ENCODE measurements at regions not wholly inside any gene's neighbourhood (a gene's known extent, or its start where the extent isn't known, plus 50 kb on each side); places are given as distances from the start of the nearest gene placed in this dataset.

DNA sequence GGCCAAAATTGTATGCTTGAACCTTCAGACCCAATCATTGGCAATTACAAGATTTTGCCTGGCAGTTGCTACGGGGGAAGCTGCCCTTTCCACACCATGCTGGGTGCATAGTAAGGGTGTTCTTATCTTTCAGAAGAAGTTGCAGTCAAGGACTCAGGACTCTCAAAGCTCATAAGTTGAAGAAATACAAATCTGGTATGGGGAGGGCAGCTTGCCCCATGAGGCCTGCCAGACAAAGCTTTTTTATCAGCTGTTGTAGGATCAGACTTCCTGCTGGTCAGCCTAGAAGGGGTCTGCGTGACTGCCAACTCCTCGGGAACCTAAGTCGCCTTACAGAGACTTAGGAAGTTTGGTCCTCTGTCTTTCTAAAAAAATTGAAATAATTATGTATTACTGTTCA, 174.9 kb upstream of the TECRL start:
- DNase-seq (no peak), FAIRE-seq (no peak)
- Histone ChIP-seq H3K27me3 (ENCODE audit: control insufficient read depth, insufficient read depth, low read length) (no peaks in the 10 kb centered on the region), H3K36me3 (ENCODE audit: control insufficient read depth in 2 of 3, insufficient read depth in 3 of 3, low read length in 3 of 3) (no peaks in the 10 kb centered on the region), H3K9me3 (ENCODE audit: control insufficient read depth in 2 of 3, insufficient read depth in 1 of 3, low read length in 3 of 3) (peaks cover 0 to 2% (median 0%) of the 10 kb centered on the region in 3 donors), H3K27ac (ENCODE audit: low read depth in 2 of 2, low read length in 2 of 2) (no peak overlapping the region), H3K4me1 (ENCODE audit: control insufficient read depth in 2 of 3, insufficient read depth in 2 of 3, low read depth in 1 of 3, low read length in 3 of 3) (no peaks in the 10 kb centered on the region), H3K4me3 (ENCODE audit: low read length in 3 of 3) (no peak overlapping the region), H3K9ac (ENCODE audit: low read length in 3 of 3) (no peak overlapping the region)
- intact Hi-C loops (cut with DNase I): no loop called here
- TF ChIP-seq, protein P1, sequence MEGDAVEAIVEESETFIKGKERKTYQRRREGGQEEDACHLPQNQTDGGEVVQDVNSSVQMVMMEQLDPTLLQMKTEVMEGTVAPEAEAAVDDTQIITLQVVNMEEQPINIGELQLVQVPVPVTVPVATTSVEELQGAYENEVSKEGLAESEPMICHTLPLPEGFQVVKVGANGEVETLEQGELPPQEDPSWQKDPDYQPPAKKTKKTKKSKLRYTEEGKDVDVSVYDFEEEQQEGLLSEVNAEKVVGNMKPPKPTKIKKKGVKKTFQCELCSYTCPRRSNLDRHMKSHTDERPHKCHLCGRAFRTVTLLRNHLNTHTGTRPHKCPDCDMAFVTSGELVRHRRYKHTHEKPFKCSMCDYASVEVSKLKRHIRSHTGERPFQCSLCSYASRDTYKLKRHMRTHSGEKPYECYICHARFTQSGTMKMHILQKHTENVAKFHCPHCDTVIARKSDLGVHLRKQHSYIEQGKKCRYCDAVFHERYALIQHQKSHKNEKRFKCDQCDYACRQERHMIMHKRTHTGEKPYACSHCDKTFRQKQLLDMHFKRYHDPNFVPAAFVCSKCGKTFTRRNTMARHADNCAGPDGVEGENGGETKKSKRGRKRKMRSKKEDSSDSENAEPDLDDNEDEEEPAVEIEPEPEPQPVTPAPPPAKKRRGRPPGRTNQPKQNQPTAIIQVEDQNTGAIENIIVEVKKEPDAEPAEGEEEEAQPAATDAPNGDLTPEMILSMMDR (IDR thresholded peaks at IDR 0.05; ENCODE audit: borderline replicate concordance, extremely low read depth, insufficient read depth): no peak

DNA sequence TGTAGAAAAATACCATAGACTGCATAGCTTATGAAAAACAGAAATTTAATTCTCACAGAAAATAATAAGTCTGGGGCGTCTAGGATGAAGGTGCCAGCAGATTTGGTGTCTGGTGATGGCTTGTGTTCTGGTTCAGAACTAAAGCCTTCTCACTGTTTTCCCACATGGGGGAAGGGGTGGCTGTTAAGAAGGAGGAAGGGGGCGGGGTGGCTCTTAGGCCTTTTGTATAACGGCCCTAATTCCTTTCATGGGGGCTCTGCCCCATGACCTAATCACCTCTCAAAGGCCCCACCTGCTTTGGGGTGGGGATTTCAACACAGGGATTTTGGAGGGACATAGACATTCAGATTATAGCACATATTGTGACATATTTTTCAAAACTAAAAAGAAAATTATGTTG, 173.2 kb upstream of the TECRL start:
- Histone ChIP-seq H3K9ac (ENCODE audit: low read length in 3 of 3) (no peak overlapping the region), H3K4me3 (ENCODE audit: low read length in 3 of 3) (no peak overlapping the region), H3K27me3 (ENCODE audit: control insufficient read depth, insufficient read depth, low read length) (no peaks in the 10 kb centered on the region), H3K36me3 (ENCODE audit: control insufficient read depth in 2 of 3, insufficient read depth in 3 of 3, low read length in 3 of 3) (no peaks in the 10 kb centered on the region), H3K4me1 (ENCODE audit: control insufficient read depth in 2 of 3, insufficient read depth in 2 of 3, low read depth in 1 of 3, low read length in 3 of 3) (no peaks in the 10 kb centered on the region), H3K9me3 (ENCODE audit: control insufficient read depth in 2 of 3, insufficient read depth in 1 of 3, low read length in 3 of 3) (peaks cover 0 to 4% (median 0%) of the 10 kb centered on the region in 3 donors), H3K27ac (ENCODE audit: low read depth in 2 of 2, low read length in 2 of 2) (no peak overlapping the region)
- no peak for FAIRE-seq
- TF ChIP-seq, protein P1 (IDR thresholded peaks at IDR 0.05; ENCODE audit: borderline replicate concordance, extremely low read depth, insufficient read depth): no peak
- intact Hi-C loops (cut with DNase I): no loop called here
- no peak for DNase-seq

DNA sequence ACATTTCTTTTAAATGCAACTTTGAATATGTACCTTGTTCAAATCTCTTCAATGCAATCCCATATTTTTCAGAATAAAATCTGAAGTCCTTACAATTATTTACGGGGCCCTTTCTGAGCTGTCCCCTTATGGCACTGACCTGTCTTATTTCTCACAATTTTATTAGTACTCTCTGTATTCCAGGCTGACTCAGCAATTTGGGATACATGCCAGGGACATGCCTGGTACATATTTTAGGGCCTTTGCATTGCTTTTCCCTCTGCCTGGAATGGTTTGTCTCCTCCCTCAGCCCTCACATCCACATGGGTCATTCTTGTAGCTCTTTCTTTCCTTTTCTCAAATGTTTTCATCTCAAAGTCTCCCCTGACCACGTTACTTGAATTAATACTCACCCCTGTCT, 172.2 kb upstream of the TECRL start:
- FAIRE-seq: no peak

More for the DNA sequence above, 172.2 kb upstream of the TECRL start:
- TF ChIP-seq, protein P1 (IDR thresholded peaks at IDR 0.05; ENCODE audit: borderline replicate concordance, extremely low read depth, insufficient read depth): no peak
- H3K4me3 ChIP-seq (ENCODE audit: low read length in 3 of 3): no peak overlapping the region
- H3K9me3 ChIP-seq (ENCODE audit: control insufficient read depth in 2 of 3, insufficient read depth in 1 of 3, low read length in 3 of 3): peaks cover 0 to 4% (median 0%) of the 10 kb centered on the region in 3 donors
- no peak for DNase-seq
- intact Hi-C loops (cut with DNase I): no loop called here
- no peak overlapping the region for H3K9ac ChIP-seq (ENCODE audit: low read length in 3 of 3)
- H3K4me1 ChIP-seq (ENCODE audit: control insufficient read depth in 2 of 3, insufficient read depth in 2 of 3, low read depth in 1 of 3, low read length in 3 of 3): no peaks in the 10 kb centered on the region
- H3K27me3 ChIP-seq (ENCODE audit: control insufficient read depth, insufficient read depth, low read length): no peaks in the 10 kb centered on the region
- no peak overlapping the region for H3K27ac ChIP-seq (ENCODE audit: low read depth in 2 of 2, low read length in 2 of 2)
- H3K36me3 ChIP-seq (ENCODE audit: control insufficient read depth in 2 of 3, insufficient read depth in 3 of 3, low read length in 3 of 3): no peaks in the 10 kb centered on the region

Data from kidney (tissue), 13 donors.